HK-2 (cell line): ENCODE measurements at regions not wholly inside any gene's neighbourhood (a gene's known extent, or its start where the extent isn't known, plus 50 kb on each side); places are given as distances from the start of the nearest gene placed in this dataset.

Experiments
- DNase-seq: peaks from one replicate; pipeline ENCODE4 v3.0.0-alpha.2; 2018; ENCODE audit not compliant: unreplicated experiment

GRCh38 chr2:106041150-106041549 is 153.0 kb downstream of the UXS1 start:
- no peak for DNase-seq

GRCh38 chr2:106039634-106040315 is 154.3 kb downstream of the UXS1 start:
- DNase-seq: no peak

GRCh38 chr2:106038601-106039375 is 155.3 kb downstream of the UXS1 start:
- no peak for DNase-seq

GRCh38 chr2:106037932-106038331 is 156.2 kb downstream of the UXS1 start:
- no peak for DNase-seq

- DNase-seq: no peak
Measured at GRCh38 chr2:106037262-106037661, 156.8 kb downstream of the UXS1 start.

GRCh38 chr2:106034325-106034724 is 159.8 kb downstream of the UXS1 start:
- DNase-seq: no peak

GRCh38 chr2:106032676-106033075 is 161.4 kb downstream of the UXS1 start:
- no peak for DNase-seq

- no peak for DNase-seq
Measured at GRCh38 chr2:106030287-106031268, 163.5 kb downstream of the UXS1 start.

- no peak for DNase-seq
Measured at GRCh38 chr2:106028192-106028591, 165.9 kb downstream of the UXS1 start.

GRCh38 chr2:106026271-106027190 is 167.6 kb downstream of the UXS1 start:
- DNase-seq: no peak

- DNase-seq: no peak
Measured at GRCh38 chr2:106025796-106026195, 168.3 kb downstream of the UXS1 start.

- no peak for DNase-seq
Measured at GRCh38 chr2:106021662-106022028, 172.5 kb downstream of the UXS1 start.

- DNase-seq: no peak
Measured at GRCh38 chr2:106020821-106021661, 173.1 kb downstream of the UXS1 start.

- DNase-seq: no peak
Measured at GRCh38 chr2:106020032-106020431, 174.1 kb downstream of the UXS1 start.

- DNase-seq: no peak
Measured at GRCh38 chr2:106018141-106018540, 176.0 kb downstream of the UXS1 start.

GRCh38 chr2:106012591-106013347 is 181.3 kb downstream of the UXS1 start:
- no peak for DNase-seq

GRCh38 chr2:106012001-106012590 is 182.0 kb downstream of the UXS1 start:
- DNase-seq: no peak

GRCh38 chr2:106011380-106011779 is 182.7 kb downstream of the UXS1 start:
- DNase-seq: no peak

GRCh38 chr2:106010818-106011355 is 183.2 kb downstream of the UXS1 start:
- no peak for DNase-seq
